Stimulated activated CD8-positive, alpha-beta memory T cell treated with anti-CD3 and anti-CD28 coated beads, Interleukin-2, amount 100 ng/mL, for 48 hours (primary cell): ENCODE measurements at regions not wholly inside any gene's neighbourhood (a gene's known extent, or its start where the extent isn't known, plus 50 kb on each side); places are given as distances from the start of the nearest gene placed in this dataset.
A peak's percentile ranks its signal among the peaks of the same experiment; 100 is the strongest.
"Not testable (repeated sequence)": the region's sequence is repeated elsewhere in the genome, so short reads cannot be mapped to it uniquely, and the experiment has no call there.

Experiments
- DNase-seq, 2 donors: peaks; one replicate each; pipeline ENCODE4 v3.0.0-alpha.2; 2020; ENCODE audit warnings: low read depth in 2 of 2

GRCh38 chrX:148265829-148266228 is 234.6 kb upstream of the AFF2 start:
- DNase-seq, result no peak

DNA sequence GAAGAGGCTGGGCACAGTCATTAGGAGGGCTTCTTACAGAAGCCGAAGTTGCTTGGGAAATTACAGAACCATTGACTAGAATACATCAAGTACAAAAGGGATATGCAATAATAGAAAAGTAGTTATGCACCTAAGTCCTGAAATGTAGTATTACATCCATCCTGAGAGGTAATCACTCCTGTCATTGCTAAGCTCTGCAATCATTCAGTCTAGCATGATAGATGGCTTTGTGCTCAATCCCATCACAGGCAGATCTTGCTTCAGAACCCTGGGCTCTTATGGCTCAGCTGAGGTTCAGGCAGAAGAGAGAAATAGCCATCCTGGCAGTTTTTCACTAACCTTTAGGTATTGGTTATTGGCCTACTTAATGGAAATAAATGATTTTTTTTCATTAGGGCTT is 231.7 kb upstream of the AFF2 start:
- no peak for DNase-seq

GRCh38 chrX:148269513-148269912 is 230.9 kb upstream of the AFF2 start:
- no peak for DNase-seq

DNA sequence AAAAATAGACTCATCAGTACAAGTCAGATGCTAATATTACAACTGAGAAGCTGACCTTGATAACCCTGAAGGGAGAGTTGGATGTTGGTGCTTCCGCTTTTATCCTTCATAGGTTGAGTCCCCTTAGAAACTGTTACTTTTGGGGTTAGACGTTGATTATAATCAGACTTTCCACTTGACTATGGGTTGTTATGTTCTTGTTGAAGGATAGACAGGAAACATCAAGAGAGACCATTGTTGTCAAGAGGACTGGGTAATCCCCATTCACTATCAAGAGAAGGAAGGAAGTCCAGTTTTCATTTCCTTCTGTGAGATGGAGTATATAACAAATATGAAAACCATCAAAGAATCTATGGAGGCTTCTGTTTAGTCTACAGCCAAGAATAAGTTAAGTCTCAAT is 229.9 kb upstream of the AFF2 start:
- no peak for DNase-seq

DNA sequence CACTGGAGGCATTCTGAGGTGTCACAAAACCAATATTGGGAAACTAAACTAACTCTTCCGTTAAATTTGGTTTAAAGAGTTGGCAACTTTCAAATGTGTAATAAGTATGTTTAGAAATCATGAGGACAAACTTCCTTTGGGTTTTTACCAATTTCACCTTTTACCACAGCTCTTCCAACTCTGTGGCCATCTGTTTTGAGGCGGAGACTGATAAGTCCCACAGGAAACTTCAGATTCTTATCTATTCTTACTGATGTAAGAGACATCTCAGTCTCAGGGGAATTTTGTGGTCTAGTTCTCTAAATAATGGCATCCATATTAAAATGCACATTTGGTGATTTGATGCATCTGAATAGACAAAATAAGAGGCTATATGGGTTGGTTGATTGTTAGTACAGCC is 229.2 kb upstream of the AFF2 start:
- no peak for DNase-seq

- DNase-seq, result no peak
Measured at GRCh38 chrX:148281920-148282319, 218.5 kb upstream of the AFF2 start.

- no peak for DNase-seq
Measured at GRCh38 chrX:148282504-148282903, 217.9 kb upstream of the AFF2 start.

DNA sequence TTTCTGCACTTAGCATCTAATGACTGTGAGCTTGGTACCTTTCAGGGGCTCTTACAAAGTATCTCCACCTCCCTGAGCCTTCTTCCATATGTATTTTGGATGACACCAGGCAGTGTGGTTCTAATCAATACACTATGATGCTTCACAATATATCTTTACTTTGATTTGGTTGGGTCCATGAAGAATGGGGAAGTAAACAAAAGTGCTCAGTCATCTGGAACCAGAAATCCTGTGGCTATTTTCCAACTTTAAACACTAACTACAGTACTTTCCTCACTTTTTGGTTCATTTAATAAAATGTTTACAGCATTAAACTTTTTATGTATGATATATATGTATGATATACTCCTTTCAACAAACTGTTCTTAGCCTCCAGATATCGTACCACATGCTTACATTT is 216.4 kb upstream of the AFF2 start:
- DNase-seq, result no peak

DNA sequence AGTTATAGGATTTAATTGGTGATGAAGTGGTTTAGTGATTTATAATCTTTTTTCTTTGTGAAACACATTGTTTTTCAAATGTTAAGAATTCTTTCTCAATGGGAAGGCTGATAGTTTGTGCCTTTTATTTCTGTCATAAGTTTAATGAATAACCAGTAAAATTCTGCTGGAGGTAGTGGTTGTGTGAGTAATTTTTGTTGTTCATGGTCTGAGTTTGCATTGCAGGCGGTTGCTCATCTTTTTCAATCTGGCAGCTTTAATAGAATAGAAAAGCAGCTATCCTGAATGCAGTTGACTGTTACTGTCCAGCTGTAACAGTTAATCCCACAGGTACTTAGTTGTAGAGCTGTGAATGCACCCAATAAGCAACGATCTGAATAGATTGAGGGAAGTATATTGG is 215.6 kb upstream of the AFF2 start:
- no peak for DNase-seq

- no peak for DNase-seq
Measured at GRCh38 chrX:148288451-148288850, 212.0 kb upstream of the AFF2 start.

DNA sequence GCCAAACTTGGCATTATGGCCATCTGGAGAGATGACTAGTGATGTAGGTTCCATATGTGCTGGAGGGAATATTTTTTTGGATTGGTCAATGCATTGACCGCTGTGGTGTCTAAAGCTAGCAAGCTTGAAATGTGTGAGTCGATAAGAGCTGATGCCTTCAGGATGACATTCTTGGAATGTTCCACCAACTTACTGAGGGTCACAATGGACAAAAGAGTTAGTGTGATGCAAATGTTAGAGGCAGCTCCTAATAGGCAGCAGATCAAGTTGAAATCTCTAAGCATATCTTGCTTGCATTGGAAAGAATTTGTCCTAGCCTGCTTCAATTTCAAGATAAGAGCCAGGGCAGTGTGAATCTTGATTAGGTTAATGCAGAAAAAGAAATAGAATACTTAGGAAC is 210.4 kb upstream of the AFF2 start:
- no peak for DNase-seq

GRCh38 chrX:148290931-148291330 is 209.5 kb upstream of the AFF2 start:
- no peak for DNase-seq

- DNase-seq, result no peak
Measured at GRCh38 chrX:148298737-148299136, 201.7 kb upstream of the AFF2 start.

DNA sequence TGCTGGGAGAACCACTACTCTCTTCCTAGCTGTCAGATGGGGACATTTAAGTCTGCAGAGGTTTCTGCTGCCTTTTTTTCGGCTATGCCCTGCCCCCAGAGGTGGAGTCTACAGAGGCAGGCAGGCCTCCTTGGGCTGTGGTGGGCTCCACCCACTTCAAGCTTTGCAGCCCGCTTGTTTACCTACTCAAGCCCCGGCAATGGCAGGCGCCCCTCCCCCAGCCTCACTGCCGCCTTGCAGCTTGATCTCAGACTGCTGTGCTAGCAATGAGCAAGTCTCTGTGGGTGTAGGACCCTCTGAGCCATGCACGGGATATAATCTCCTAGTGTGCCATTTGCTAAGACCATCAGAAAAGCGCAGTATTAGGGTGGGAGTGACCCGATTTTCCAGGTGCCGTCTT is 195.2 kb upstream of the AFF2 start:
- not testable (repeated sequence) for DNase-seq

GRCh38 chrX:148309413-148309812 is 191.0 kb upstream of the AFF2 start:
- no peak for DNase-seq

GRCh38 chrX:148310426-148311165 is 189.8 kb upstream of the AFF2 start:
- peak; percentile 5 to 15 for DNase-seq

GRCh38 chrX:148311544-148311943 is 188.9 kb upstream of the AFF2 start:
- no peak for DNase-seq

DNA sequence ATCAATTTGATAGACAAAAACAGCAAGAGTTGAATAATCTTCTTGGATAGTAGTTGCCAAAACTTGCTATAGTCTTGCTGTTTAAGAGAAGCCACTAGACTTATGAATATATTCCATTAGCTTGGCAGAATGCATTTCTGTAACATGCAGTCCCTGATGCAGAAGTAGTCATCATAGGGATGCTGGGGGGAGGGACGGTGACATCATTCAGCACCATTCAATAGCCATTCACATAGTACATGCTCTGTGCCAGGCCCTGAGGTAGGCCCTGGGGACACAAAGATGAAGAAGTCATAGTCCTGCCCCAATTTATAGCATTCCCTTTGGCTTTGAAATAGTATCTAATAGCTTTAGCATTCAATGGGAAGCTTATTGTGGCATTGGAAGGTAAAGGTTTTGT is 185.5 kb upstream of the AFF2 start:
- no peak for DNase-seq

DNA sequence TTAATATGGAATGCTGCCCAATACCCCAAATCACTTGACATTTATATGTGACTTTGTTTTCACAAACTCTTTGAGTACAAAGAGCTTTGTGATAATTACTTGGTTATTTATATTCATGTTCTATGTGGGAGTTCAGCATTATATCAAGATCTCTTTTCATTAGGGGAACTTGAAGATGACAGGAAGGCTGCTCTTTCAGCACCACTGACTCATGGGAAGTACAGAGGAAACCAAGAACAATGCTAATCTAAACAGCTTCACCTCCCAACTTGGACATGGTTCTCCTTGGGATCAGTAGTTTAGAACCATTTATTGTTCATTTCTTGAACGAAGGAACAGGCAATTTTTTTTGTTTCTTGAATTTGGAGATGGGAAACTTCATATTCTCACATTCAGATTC is 184.0 kb upstream of the AFF2 start:
- no peak for DNase-seq

- DNase-seq, result no peak
Measured at GRCh38 chrX:148322906-148323305, 177.5 kb upstream of the AFF2 start.

- no peak for DNase-seq
Measured at GRCh38 chrX:148333989-148334388, 166.4 kb upstream of the AFF2 start.

- no peak for DNase-seq
Measured at GRCh38 chrX:148337873-148338272, 162.5 kb upstream of the AFF2 start.

GRCh38 chrX:148354916-148355315 is 145.5 kb upstream of the AFF2 start:
- no peak for DNase-seq

DNA sequence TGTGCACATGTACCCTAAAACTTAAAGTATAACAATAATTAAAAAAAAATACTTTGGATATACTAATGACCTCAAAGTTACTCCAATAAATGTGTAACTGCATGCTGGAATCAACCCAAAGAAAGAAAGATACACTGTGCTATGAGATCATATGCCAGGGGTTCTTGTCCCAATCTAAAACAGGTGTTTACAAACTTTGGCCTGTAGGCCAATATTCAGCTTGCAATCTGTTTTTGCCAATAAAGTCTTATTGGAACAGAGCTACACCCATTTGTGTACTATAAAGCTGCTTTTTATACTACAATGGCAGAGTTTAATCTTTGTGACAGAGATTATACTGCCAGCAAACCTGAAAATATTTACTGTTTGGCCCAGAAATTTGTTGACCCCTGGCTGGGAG is 138.8 kb upstream of the AFF2 start:
- no peak for DNase-seq
